ENCODE measurements at regions not wholly inside any gene's neighbourhood (a gene's known extent, or its start where the extent isn't known, plus 50 kb on each side); places are given as distances from the start of the nearest gene placed in this dataset.

GRCh38 chr4:86500527-86500926 lies 93.6 kb upstream of the PTPN13 start:
- TF ChIP-seq, protein P1, sequence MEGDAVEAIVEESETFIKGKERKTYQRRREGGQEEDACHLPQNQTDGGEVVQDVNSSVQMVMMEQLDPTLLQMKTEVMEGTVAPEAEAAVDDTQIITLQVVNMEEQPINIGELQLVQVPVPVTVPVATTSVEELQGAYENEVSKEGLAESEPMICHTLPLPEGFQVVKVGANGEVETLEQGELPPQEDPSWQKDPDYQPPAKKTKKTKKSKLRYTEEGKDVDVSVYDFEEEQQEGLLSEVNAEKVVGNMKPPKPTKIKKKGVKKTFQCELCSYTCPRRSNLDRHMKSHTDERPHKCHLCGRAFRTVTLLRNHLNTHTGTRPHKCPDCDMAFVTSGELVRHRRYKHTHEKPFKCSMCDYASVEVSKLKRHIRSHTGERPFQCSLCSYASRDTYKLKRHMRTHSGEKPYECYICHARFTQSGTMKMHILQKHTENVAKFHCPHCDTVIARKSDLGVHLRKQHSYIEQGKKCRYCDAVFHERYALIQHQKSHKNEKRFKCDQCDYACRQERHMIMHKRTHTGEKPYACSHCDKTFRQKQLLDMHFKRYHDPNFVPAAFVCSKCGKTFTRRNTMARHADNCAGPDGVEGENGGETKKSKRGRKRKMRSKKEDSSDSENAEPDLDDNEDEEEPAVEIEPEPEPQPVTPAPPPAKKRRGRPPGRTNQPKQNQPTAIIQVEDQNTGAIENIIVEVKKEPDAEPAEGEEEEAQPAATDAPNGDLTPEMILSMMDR (IDR thresholded peaks at IDR 0.05): no peak
- no peak for TF ChIP-seq POLR2A (IDR thresholded peaks at IDR 0.05)
